Kidney epithelial cell (primary cell): ENCODE measurements at regions not wholly inside any gene's neighbourhood (a gene's known extent, or its start where the extent isn't known, plus 50 kb on each side); places are given as distances from the start of the nearest gene placed in this dataset.

Source experiments
- DNase-seq: peaks from one replicate; pipeline ENCODE4 v3.0.0-alpha.2; 2010; ENCODE audit warnings: low read depth
- H3K27me3 ChIP-seq: 2 replicates; pipeline ENCODE4 v1.6.0; 2011; ENCODE audit warnings: low read length; ENCODE audit not compliant: control insufficient read depth, insufficient read depth
- H3K36me3 ChIP-seq: 2 replicates; pipeline ENCODE4 v1.5.1; 2011; ENCODE audit warnings: low read length; ENCODE audit not compliant: control insufficient read depth, insufficient read depth
- H3K4me3 ChIP-seq: 2 replicates; pipeline ENCODE4 v1.5.1; 2011; ENCODE audit warnings: low read depth, mild to moderate bottlenecking, control low read depth, low read length
- CTCF ChIP-seq: IDR thresholded peaks from 2 replicates; pipeline ENCODE4 v1.5.1; 2011; ENCODE audit warnings: mild to moderate bottlenecking, moderate library complexity, low read length, control low read depth, inconsistent platforms; ENCODE audit not compliant: insufficient read depth, poor library complexity, severe bottlenecking

GRCh38 chr4:110798687-110799086 is 175.8 kb upstream of the PITX2 start:
- no peak for DNase-seq
- H3K36me3 ChIP-seq, result no peaks in the 10 kb centered on the region
- no peak for TF ChIP-seq CTCF
- H3K4me3 ChIP-seq, result no peak overlapping the region
- no peaks in the 10 kb centered on the region for H3K27me3 ChIP-seq

GRCh38 chr4:110799211-110799610 is 176.3 kb upstream of the PITX2 start:
- no peak for DNase-seq
- Histone ChIP-seq H3K36me3 (no peaks in the 10 kb centered on the region), H3K27me3 (no peaks in the 10 kb centered on the region), H3K4me3 (no peak overlapping the region)
- no peak for TF ChIP-seq CTCF

- no peak for TF ChIP-seq CTCF
- no peaks in the 10 kb centered on the region for H3K36me3 ChIP-seq
- no peak for DNase-seq
- H3K4me3 ChIP-seq, result no peak overlapping the region
- no peaks in the 10 kb centered on the region for H3K27me3 ChIP-seq
Measured at GRCh38 chr4:110801591-110801990, 178.7 kb upstream of the PITX2 start.

- no peak overlapping the region for H3K4me3 ChIP-seq
- H3K27me3 ChIP-seq, result no peaks in the 10 kb centered on the region
- peak; percentile 26 for DNase-seq
- no peak for TF ChIP-seq CTCF
- H3K36me3 ChIP-seq, result no peaks in the 10 kb centered on the region
Measured at GRCh38 chr4:110808351-110808878, 185.5 kb upstream of the PITX2 start.

GRCh38 chr4:110815950-110816349 is 193.1 kb upstream of the PITX2 start:
- Histone ChIP-seq H3K36me3 (no peaks in the 10 kb centered on the region), H3K4me3 (no peak overlapping the region), H3K27me3 (no peaks in the 10 kb centered on the region)
- no peak for TF ChIP-seq CTCF
- no peak for DNase-seq

- DNase-seq, result no peak
Measured at GRCh38 chr4:110816367-110816766, 193.5 kb upstream of the PITX2 start.

More at GRCh38 chr4:110816367-110816766, 193.5 kb upstream of the PITX2 start:
- Histone ChIP-seq H3K36me3 (no peaks in the 10 kb centered on the region), H3K27me3 (no peaks in the 10 kb centered on the region), H3K4me3 (no peak overlapping the region)
- no peak for TF ChIP-seq CTCF
